Stimulated activated CD8-positive, alpha-beta memory T cell treated with anti-CD3 and anti-CD28 coated beads, Interleukin-4, amount 100 ng/mL, for 24 hours (primary cell): ENCODE measurements at regions not wholly inside any gene's neighbourhood (a gene's known extent, or its start where the extent isn't known, plus 50 kb on each side); places are given as distances from the start of the nearest gene placed in this dataset.

ENCODE experiments used
- DNase-seq: peaks from one replicate; pipeline ENCODE4 v3.0.0-alpha.2; 2020; ENCODE audit warnings: low read depth

DNA sequence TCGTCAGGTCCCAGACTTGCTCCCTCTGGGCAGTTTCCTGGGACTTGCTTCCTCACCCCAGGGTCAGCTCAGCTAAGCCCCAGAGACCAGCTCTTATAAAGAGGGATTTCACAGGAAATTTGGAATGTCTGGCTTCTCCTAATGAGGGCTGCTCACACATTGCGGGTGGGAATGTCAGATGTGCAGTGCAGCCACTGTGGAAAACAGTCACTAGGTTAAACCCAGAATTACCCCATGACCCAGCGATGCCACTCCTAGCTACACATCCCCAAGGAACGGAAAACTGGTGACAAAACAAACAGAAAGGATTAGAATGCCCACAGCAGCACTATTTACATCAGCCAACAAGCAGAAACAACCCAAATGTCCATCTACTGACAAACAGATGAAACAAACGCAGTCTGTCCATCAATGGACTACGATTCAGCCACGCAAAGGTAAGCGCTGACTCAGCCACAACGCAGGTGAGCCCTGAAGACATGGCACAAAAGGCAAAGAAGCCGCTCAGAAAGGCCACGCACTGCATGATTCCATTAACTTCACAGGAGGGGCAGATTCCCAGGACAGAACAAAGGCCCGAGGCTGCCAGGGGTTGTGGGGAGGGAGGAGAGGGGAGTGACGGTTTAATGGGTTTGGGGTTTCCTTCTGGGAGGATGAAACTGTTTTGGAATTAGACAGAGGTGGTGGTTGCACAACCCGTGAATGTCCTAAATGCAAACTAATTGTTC is 63.0 kb downstream of the NCOR2 start:
- no peak for DNase-seq

DNA sequence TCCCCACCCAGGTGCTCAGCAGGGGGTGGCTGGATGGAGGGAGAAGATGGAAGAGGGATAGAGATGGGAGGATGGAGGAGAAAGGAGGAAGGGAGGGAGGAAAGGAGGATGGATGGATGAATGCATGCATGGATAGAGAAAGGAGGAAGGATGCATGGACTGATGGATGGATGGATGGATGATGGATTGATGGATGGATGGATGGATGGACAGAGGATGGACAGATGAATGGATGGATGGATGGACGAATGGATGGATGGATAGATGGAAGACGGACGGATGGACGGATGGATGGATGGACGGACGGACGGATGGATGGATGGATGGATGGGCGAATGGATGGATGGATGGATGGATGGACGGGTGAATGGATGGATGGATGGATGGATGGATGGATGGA is 64.1 kb downstream of the NCOR2 start:
- DNase-seq, result no peak

- DNase-seq, result no peak
Measured at GRCh38 chr12:124502379-124502778, 65.0 kb downstream of the NCOR2 start.

- DNase-seq, result no peak
Measured at GRCh38 chr12:124501827-124502226, 65.6 kb downstream of the NCOR2 start.

DNA sequence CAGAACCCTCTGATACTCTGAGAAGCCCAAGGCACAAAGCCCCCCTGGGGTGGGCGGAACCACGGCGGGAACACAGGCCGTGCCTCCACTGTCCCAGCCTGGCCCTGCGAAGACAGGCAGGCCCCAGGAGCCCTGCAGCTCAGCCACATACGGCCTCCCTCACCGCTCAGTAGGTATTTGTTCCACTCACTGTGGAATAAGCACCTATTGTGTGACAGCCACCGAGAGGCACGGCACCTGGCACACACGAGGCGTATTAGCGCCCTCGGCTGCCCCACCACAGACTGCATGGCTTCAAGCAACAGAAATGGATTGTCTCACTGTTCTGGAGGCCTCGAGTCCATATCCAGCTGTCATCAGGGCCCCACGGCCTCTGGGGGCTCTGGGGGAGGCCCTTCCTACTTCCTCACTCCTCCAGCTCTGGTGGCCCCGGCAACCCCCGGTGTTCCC is 66.3 kb downstream of the NCOR2 start:
- DNase-seq, result no peak

- no peak for DNase-seq
Measured at GRCh38 chr12:124499898-124500244, 67.5 kb downstream of the NCOR2 start.

- no peak for DNase-seq
Measured at GRCh38 chr12:124499190-124499753, 68.1 kb downstream of the NCOR2 start.

DNA sequence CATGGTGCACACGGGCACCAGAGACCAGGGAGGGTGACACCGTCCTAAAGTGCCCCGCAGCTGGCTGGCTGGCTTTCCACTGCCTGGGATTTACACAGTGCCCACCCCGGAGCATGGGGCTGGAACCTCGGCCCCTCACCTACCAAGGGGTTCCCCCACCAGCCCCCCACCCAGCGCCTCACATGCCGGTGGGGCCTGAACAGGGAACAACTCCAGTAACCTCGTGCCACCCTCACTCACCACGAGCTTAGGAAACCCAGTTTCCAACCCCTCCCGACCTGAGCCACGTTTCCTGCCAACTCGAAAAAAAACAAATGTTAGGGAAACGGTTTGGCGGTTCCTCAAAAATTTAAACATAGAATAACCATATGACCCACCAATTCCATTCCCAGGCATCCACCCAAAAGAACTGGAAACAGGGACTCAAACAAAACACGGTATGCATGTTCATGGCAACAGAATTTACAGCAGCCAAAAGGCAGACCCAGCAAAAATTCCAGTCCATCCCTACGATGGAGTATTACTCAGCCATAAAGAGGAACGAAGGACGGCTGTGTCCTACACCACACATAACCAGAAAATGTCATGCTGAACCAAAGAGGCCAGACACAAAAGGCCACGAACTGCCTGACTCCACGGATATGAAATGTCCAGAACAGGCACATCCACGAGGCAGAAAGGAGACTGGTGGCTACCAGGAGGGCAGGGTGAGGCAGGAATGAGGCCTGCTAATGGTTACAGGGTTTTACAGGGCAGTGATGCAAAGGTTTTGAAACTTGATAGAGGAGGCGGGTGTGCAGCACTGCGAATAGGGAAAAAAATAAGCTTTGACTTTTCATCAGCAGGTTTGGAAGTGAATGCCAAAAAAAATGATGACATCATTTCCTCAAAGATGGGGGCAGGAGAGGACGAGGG is 68.9 kb downstream of the NCOR2 start:
- DNase-seq, result no peak

DNA sequence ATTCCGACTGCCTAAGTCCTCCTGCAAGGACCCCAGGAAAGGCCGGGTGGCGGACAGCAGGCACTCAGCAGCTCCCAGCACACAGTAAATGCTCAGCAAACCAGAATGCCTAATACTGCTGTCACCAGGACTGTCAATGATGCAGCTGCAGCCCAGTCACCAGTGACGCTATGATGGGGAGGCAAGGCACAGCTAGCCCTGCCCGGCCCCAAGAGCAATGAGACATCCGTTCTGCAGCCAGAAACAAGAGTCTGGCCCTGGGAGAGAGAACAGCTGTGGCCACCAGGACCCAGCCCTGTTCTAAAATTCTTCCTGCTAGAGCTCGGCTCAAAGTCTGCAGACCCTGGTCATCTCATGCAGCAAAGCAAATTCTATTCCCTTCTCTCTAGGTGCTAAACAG is 69.8 kb downstream of the NCOR2 start:
- no peak for DNase-seq

DNA sequence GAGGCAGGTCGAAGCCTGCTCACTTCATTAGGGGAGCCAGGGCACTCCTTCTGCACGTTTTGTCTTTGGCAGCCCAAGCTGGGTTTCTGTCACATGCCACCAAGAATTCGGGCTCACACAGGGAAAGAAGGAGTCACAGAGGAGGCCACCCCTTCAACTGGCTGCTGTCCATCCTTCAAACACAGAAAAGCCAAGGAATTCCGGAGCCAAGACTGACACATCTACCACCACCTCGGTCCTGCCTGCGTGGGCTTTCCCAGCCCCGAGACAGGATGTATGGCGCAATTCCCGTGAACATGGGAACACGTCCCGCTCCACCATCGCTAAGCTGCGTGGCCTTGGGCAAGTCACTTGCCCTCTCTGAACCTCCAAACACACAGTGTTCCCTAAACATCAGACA is 70.4 kb downstream of the NCOR2 start:
- DNase-seq, result no peak

DNA sequence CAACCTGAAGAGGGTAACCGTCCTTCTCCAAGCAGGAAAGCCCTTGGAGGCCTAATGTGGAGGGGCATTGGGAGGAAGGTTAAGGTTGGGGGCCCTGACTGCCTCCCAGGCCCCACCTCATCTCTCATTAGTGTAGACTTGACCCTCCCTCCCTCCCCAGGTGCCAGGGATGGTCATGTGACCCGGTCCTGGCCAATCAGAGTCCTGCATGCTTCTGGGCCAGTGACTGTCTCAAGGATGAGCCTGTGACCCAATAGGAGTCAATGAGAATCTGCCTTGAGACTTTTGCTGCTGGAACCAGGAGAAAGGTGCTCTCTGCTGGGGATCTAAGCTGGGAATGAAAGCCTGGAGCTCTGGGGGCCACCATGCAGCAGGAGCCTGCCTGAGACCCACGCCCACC is 70.8 kb downstream of the NCOR2 start:
- DNase-seq, result no peak

- no peak for DNase-seq
Measured at GRCh38 chr12:124495194-124495983, 72.0 kb downstream of the NCOR2 start.

GRCh38 chr12:124494751-124495129 is 72.7 kb downstream of the NCOR2 start:
- DNase-seq, result no peak

GRCh38 chr12:124493809-124494750 is 73.3 kb downstream of the NCOR2 start:
- peak; percentile 53 for DNase-seq

DNA sequence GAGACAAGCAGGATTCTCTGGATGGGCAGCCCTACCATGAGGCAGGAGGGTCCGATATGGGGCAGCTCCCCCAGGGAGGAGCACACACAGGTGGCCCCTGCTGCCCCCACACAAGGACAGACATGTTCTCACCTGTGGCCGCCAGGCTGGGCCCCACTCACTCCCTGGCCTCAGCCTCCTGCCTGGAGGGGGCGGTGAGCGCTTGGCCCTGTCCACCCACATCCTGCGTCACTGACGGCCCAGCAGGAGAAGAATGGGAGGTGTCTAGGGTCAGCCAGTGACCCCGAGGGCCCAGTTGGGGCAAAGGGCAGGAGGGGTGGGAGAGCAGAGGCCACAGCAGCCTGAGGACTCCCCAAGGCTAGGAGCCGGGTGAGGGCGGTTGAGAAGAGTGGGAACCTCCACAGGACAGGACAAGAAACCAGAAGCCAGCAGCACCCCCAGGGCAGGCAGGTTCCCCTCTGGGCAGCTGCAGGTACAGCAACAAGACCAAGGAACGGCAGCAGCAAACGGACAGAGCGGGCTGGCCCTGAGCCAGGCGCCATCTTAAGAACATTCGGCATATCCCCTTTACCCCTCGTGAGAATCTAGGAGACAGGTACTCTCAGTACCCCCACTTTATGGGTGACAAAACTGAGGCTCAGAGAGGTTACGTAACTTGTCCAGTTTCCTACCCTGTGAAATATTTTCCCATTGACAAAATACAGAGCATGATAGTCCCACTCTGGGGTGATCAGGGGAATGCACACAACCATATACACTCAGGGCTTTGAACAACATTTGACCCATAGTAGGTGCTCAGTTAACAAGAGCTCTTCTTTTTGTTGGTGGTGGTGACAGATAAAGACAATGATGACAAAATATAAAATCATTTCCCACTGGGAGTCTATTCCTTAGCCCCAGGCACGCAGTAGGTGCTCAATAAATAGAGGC is 74.3 kb downstream of the NCOR2 start:
- DNase-seq, result no peak

DNA sequence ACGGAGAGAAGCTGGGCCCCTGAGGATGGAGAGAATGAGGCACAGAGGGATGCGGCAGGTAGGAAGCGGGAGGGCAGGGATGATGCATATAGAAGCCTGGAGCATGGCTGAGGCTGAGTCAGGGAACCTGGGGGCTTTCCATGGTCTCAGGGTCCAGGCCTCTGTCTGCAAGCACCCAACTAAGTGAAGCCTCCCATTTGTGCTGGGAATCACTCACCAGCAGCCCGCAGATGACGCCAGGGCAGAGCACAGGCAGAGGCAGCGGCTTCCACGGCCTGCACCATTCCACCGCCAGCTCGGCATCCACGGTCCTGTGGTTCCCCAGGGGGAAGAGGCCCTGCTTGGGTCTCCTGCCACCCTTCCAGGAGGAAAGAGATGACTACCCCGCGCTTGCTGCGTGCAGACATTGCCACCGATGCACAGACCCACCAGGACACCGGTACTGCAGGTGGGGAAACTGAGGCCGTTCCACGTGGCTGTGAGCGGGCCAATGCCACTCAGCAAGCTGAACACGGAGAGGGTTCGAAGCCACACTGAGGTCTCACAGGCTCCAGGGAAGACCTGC is 75.5 kb downstream of the NCOR2 start:
- DNase-seq, result no peak

DNA sequence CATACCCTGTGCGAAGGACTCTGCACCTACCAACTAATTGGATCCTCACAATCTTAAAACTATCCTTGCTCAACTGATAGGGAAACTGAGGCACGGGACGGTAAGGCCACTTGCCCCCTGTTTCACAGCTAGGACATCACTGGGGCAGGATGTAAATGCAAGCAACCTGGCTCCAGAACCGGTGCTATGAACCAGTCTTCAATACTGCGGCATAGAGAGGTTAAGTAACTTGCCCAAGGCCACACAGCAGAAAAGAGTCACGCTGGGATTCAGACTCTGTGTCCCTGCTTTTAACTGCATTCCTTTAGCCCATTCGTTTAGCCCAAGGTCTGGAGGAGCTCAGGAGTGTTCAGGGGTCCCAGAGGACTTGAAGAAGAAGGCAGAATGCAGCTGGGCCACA is 76.1 kb downstream of the NCOR2 start:
- DNase-seq, result no peak

DNA sequence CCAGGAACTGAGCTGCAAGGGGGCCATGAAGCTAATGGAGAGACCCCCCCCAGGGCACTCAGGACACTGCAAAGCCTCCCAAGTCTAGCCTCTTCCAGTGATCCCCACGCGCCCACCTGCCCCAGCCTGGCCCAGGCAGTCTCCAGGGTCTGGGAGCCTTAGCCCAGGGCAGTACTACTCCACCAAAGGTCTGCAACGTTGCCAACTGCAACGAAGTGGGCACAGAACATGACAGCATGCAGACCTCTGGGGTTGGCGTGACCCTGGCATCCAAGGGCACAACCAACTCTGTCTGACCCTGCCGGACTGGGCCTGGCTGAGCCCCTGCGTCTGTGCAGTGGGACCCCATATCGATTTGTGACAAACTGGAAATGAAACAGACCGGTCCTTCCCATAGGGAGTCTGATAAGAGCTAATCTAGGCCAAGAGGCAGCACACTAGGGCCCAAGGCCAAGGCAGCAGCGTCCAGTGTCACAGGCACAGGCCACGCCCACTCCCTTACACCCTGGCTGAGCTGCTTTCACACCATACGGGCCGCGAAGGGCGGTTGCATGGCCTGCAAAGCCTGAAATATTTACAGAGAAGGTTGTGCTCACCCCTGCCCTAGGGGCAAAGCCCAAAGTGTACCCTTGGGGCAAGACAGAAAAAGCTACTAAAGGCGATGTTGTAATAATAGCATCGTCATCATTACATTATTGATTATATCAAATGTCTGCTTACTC is 76.7 kb downstream of the NCOR2 start:
- DNase-seq, result no peak
